ENCODE measurements at regions not wholly inside any gene's neighbourhood (a gene's known extent, or its start where the extent isn't known, plus 50 kb on each side); places are given as distances from the start of the nearest gene placed in this dataset.

- no peak for TF ChIP-seq GATA2 (IDR thresholded peaks at IDR 0.05; ENCODE audit: low read depth, low read length)
- no peak for TF ChIP-seq GATA3 (IDR thresholded peaks at IDR 0.05; ENCODE audit: low read depth, low read length)
Observed at GRCh38 chr11:109978895-109979294, 114.3 kb upstream of the ZC3H12C start.

Data from SH-SY5Y (cell line).